ENCODE measurements at regions not wholly inside any gene's neighbourhood (a gene's known extent, or its start where the extent isn't known, plus 50 kb on each side); places are given as distances from the start of the nearest gene placed in this dataset.
A peak's percentile ranks its signal among the peaks of the same experiment; 100 is the strongest.

GRCh38 chr2:43127208-43127940, 99.0 kb downstream of the ZFP36L2 start:
- ATAC-seq = peak; percentile 9 to 23
- Mint-ChIP-seq H3K36me3 (no peaks in the 10 kb centered on the region), H3K4me1 (peaks cover 59 to 95% (median 91%) of the 10 kb centered on the region in 4 donors), H3K27me3 (no peaks in the 10 kb centered on the region), H3K4me3 (peak overlapping the region; percentile 37 to 90 (median 69)), H3K9me3 (no peaks in the 10 kb centered on the region), H3K27ac (peak overlapping the region; percentile 96 to 100 (median 100))
- DNase-seq = peak; percentile 63 to 91 (median 82)
- POLR2A ChIA-PET = interaction anchor here (0.9 to 32.7 kb wide), 9 partner anchors 8 to 358 kb away, joined by 3 to 2148 read pairs (median 5); partner anchors contain the start of gene ZFP36L2

DNA sequence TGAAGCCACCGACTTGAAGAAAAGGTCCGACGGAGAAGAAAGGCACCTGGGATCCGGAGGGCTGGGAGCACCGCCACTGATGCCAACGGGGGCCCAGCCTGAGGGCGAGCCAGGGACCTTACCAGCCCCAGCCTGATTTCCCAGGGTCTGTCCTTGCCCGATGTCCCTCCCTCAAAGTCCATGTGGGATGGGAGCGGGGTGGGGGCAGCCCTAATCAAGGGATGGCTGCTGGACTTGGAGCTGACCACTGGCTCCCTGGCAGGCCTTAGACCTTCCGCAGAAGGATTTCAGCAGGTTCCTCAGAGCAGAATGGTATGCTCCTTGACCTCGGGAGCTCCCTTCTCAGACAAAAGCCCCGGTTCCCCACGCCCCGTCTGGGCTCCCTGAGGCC, 99.6 kb downstream of the ZFP36L2 start:
- no peaks in the 10 kb centered on the region for H3K36me3 Mint-ChIP-seq
- POLR2A ChIA-PET = interaction anchor here (0.9 to 32.7 kb wide), 10 partner anchors 8 to 359 kb away, joined by 3 to 2148 read pairs (median 5); partner anchors contain the start of gene ZFP36L2
- no peaks in the 10 kb centered on the region for H3K27me3 Mint-ChIP-seq
- H3K9me3 Mint-ChIP-seq = no peaks in the 10 kb centered on the region
- H3K4me3 Mint-ChIP-seq = no peak overlapping the region
- peak overlapping the region in 4 of 10 donors; percentile 15 to 100 (median 76) for H3K27ac Mint-ChIP-seq
- peaks cover 63 to 95% (median 91%) of the 10 kb centered on the region in 4 donors for H3K4me1 Mint-ChIP-seq
- DNase-seq = no peak
- no peak for ATAC-seq

DNA sequence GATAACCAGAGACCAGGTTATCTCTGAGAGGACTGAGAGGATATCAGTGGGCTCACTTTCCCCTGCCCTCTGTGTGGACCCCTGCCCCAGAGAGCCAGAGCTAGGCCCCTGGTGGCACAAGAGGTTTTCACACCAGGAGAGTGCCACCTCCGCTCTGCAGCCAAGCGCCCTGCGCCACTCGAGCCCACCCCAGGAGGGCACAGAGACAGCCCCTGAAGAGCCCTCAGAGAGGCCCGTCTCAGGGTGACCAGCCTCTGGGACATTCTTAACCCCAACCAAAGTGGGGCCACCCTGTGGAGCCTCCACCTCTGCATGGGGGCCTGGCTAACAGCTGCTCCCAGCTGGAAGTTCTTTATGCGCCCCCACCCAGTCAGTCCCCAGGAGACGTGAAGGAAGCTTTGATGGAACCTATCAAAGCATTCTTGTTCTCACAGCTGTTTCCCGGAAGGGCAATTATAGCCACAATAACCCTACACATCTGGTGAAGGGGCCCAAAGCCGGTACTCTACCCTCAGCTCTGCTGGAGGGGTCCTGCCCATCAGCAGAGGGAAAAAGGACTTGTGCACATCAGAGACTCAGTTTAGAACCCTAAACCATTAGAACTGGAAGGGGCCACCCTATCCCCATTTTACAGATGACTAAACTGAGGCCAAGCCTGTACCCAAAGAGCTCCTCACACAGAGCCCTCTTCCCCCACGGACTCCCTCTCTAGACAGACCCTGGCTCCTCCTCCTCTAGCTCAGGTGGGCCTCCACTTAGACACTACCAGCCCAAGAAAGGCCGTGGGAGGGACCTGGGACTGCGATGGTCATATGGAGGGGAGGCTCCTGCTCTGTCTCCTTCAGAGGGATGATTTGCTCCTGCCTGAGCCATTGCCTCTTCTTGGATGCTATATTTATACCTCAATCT, 101.1 kb downstream of the ZFP36L2 start:
- no peaks in the 10 kb centered on the region for H3K36me3 Mint-ChIP-seq
- DNase-seq (peak in 1 of 10 donors; percentile 48), ATAC-seq (no peak)
- H3K4me3 Mint-ChIP-seq = peak overlapping the region in 7 of 10 donors; percentile 4 to 81 (median 43)
- peak overlapping the region; percentile 76 to 97 (median 90) for H3K27ac Mint-ChIP-seq
- H3K4me1 Mint-ChIP-seq = peaks cover 50 to 86% (median 81%) of the 10 kb centered on the region in 4 donors
- H3K9me3 Mint-ChIP-seq = peaks cover 0 to 2% (median 0%) of the 10 kb centered on the region in 9 donors
- no peaks in the 10 kb centered on the region for H3K27me3 Mint-ChIP-seq
- POLR2A ChIA-PET = interaction anchor here (0.9 to 32.7 kb wide), 6 partner anchors 10 to 96 kb away, joined by 3 to 2148 read pairs (median 24); partner anchors contain the start of gene ZFP36L2

DNA sequence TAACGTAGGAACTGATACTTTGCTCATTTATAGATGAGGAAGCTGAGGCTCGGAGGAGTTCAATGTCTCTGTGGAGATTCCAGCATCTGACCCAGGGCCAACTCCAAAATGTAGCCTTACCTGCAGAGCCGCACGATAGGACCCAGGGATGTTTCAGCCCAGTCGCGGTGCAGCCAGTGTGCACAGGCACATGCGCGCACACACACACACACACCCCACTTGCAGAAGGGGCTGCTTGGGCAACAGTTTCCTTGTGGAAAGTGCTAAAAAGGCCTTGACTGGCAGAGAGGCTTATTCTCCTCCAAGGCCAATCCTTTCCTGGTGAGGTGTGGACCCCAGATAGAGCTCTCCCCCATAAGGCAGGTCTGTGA, 101.7 kb downstream of the ZFP36L2 start:
- ATAC-seq (peak in 1 of 2 donors; percentile 3), DNase-seq (no peak)
- peaks cover 0 to 2% (median 2%) of the 10 kb centered on the region in 3 donors for H3K36me3 Mint-ChIP-seq
- peaks cover 43 to 79% (median 75%) of the 10 kb centered on the region in 4 donors for H3K4me1 Mint-ChIP-seq
- POLR2A ChIA-PET = interaction anchor here (1.0 to 32.7 kb wide), 4 partner anchors 10 to 97 kb away, joined by 3 to 2148 read pairs (median 698); partner anchors contain the start of gene ZFP36L2
- H3K27me3 Mint-ChIP-seq = no peaks in the 10 kb centered on the region
- peak overlapping the region; percentile 46 to 83 (median 71) for H3K4me3 Mint-ChIP-seq
- peak overlapping the region; percentile 83 to 97 (median 90) for H3K27ac Mint-ChIP-seq
- peaks cover 0 to 3% (median 0%) of the 10 kb centered on the region in 9 donors for H3K9me3 Mint-ChIP-seq

- Mint-ChIP-seq H3K4me1 (peaks cover 41 to 75% (median 69%) of the 10 kb centered on the region in 4 donors), H3K36me3 (peaks cover 0 to 7% (median 7%) of the 10 kb centered on the region in 3 donors), H3K4me3 (peak overlapping the region; percentile 46 to 83 (median 71)), H3K9me3 (peaks cover 0 to 7% (median 1%) of the 10 kb centered on the region in 9 donors), H3K27ac (peak overlapping the region; percentile 83 to 95 (median 88)), H3K27me3 (no peaks in the 10 kb centered on the region)
- ATAC-seq (peak; percentile 23 to 46), DNase-seq (peak in 2 of 10 donors; percentile 43 to 51)
- POLR2A ChIA-PET = interaction anchor here (1.0 to 32.7 kb wide), 4 partner anchors 9 to 98 kb away, joined by 3 to 2148 read pairs (median 698); partner anchors contain the start of gene ZFP36L2
Observed at GRCh38 chr2:43123981-43124686, 102.3 kb downstream of the ZFP36L2 start.

DNA sequence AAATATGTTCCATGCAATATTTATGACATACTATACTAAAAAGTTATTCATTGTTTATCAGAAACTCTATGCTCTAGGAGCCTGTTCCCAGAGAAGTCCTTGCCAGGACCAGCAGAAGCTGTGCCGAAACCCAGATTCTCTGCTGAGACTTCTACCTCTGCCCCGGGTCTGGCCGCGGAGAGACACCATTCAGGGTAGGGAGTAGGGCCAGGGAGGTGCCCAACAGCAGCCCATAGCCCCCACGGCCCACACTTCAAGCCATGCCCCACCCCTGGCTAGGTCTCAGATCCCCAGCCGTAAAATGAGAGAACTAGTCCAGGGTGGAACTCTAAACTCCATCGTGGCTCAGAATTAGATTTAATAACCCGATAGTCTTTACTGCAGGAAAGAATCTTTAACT, 102.9 kb downstream of the ZFP36L2 start:
- H3K27ac Mint-ChIP-seq = peak overlapping the region; percentile 83 to 95 (median 88)
- ATAC-seq (no peak), DNase-seq (peak in 1 of 10 donors; percentile 28)
- peaks cover 40 to 72% (median 65%) of the 10 kb centered on the region in 4 donors for H3K4me1 Mint-ChIP-seq
- H3K9me3 Mint-ChIP-seq = peaks cover 0 to 14% (median 6%) of the 10 kb centered on the region in 9 donors
- H3K27me3 Mint-ChIP-seq = no peaks in the 10 kb centered on the region
- peak overlapping the region in 8 of 10 donors; percentile 67 to 83 (median 73) for H3K4me3 Mint-ChIP-seq
- H3K36me3 Mint-ChIP-seq = peaks cover 3 to 14% (median 14%) of the 10 kb centered on the region in 3 donors
- POLR2A ChIA-PET = interaction anchor here (0.7 to 32.7 kb wide), 4 partner anchors 12 to 98 kb away, joined by 5 to 2148 read pairs (median 698); partner anchors contain the start of gene ZFP36L2

GRCh38 chr2:43123028-43123427, 103.4 kb downstream of the ZFP36L2 start:
- DNase-seq (no peak), ATAC-seq (no peak)
- Mint-ChIP-seq H3K4me1 (peaks cover 35 to 71% (median 60%) of the 10 kb centered on the region in 4 donors), H3K36me3 (peaks cover 6 to 18% (median 15%) of the 10 kb centered on the region in 3 donors), H3K27me3 (no peaks in the 10 kb centered on the region), H3K9me3 (peaks cover 0 to 15% (median 10%) of the 10 kb centered on the region in 9 donors), H3K4me3 (peak overlapping the region in 1 of 10 donors; percentile 20), H3K27ac (peak overlapping the region in 8 of 10 donors; percentile 2 to 84 (median 45))
- POLR2A ChIA-PET = interaction anchor here (0.7 to 32.7 kb wide), 4 partner anchors 12 to 99 kb away, joined by 3 to 2148 read pairs (median 678); partner anchors contain the start of gene ZFP36L2

DNA sequence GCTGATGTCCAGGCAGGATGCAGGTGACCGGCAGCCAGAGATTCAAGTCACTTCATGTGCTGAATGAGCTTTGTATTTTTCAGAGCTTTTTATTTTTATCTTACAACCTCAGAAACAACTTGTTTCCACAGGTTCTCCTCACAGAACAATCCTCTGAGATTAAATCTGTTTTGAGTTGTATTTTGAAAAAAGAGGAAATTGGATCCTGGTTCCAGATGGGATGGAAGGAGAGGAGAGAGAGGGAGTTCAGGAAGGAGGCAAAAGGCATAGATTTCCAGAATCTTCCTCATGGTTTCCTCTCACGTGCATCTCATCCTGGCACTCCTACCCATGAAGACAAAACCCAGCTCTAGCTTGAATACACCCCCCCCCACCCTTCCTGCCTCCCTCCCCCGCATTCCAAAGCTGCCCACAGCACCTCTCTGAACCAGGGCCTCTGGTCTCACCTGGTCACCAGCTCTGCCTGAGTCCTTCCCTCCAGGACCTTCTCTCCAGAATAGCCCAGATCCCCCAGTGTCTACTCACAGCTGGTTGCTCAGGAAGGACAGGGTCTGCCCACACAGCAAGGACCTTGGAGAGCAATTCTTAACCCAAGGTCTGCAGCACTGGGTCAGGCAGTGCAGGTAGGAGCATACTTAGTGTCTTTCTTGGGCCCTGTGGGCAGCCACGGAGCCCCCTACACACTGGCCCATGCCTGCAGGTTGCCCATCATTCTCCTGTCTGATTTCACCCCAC, 104.7 kb downstream of the ZFP36L2 start:
- H3K4me1 Mint-ChIP-seq = peaks cover 27 to 69% (median 54%) of the 10 kb centered on the region in 4 donors
- DNase-seq (peak in 1 of 10 donors; percentile 62), ATAC-seq (no peak)
- peaks cover 9 to 21% (median 15%) of the 10 kb centered on the region in 3 donors for H3K36me3 Mint-ChIP-seq
- peaks cover 0 to 15% (median 10%) of the 10 kb centered on the region in 9 donors for H3K9me3 Mint-ChIP-seq
- peak overlapping the region in 8 of 10 donors; percentile 33 to 67 (median 44) for H3K27ac Mint-ChIP-seq
- POLR2A ChIA-PET = interaction anchor here (1.2 to 32.7 kb wide), 2 partner anchors 89 to 100 kb away, joined by 4 to 2148 read pairs; partner anchors contain the start of gene ZFP36L2
- peak overlapping the region in 2 of 10 donors; percentile 18 to 36 for H3K4me3 Mint-ChIP-seq
- no peaks in the 10 kb centered on the region for H3K27me3 Mint-ChIP-seq

GRCh38 chr2:43119303-43119702, 107.1 kb downstream of the ZFP36L2 start:
- H3K36me3 Mint-ChIP-seq = peaks cover 9 to 23% (median 15%) of the 10 kb centered on the region in 3 donors
- DNase-seq (no peak), ATAC-seq (no peak)
- H3K27me3 Mint-ChIP-seq = no peaks in the 10 kb centered on the region
- peak overlapping the region in 4 of 10 donors; percentile 6 to 46 (median 15) for H3K27ac Mint-ChIP-seq
- H3K4me1 Mint-ChIP-seq = peaks cover 29 to 65% (median 46%) of the 10 kb centered on the region in 4 donors
- POLR2A ChIA-PET = interaction anchor here (0.6 kb wide), 1 partner anchor 107 kb away, joined by 3 read pairs; the partner anchor contains the start of gene ZFP36L2
- H3K4me3 Mint-ChIP-seq = no peak overlapping the region
- peaks cover 0 to 15% (median 10%) of the 10 kb centered on the region in 9 donors for H3K9me3 Mint-ChIP-seq

- no peak for ATAC-seq
- Mint-ChIP-seq H3K27me3 (no peaks in the 10 kb centered on the region), H3K4me1 (peaks cover 23 to 64% (median 43%) of the 10 kb centered on the region in 4 donors), H3K9me3 (peaks cover 0 to 15% (median 10%) of the 10 kb centered on the region in 9 donors), H3K27ac (peak overlapping the region in 5 of 10 donors; percentile 2 to 54 (median 28)), H3K4me3 (no peak overlapping the region), H3K36me3 (peaks cover 9 to 23% (median 15%) of the 10 kb centered on the region in 3 donors)
- DNase-seq = no peak
- POLR2A ChIA-PET = interaction anchor here (0.7 kb wide), 1 partner anchor 109 kb away, joined by 3 read pairs; the partner anchor contains the start of gene ZFP36L2
Observed at GRCh38 chr2:43117521-43118143, 108.8 kb downstream of the ZFP36L2 start.

All from naive thymus-derived CD8-positive, alpha-beta T cell (primary cell).